Activated CD4-positive, alpha-beta T cell treated with anti-CD3 and anti-CD28 coated beads, Interleukin-2, amount 10 ng/mL, durations not matched to agents 7 days and 5 days (primary cell): ENCODE measurements at regions not wholly inside any gene's neighbourhood (a gene's known extent, or its start where the extent isn't known, plus 50 kb on each side); places are given as distances from the start of the nearest gene placed in this dataset.
A peak's percentile ranks its signal among the peaks of the same experiment; 100 is the strongest.
"Not testable (repeated sequence)": the region's sequence is repeated elsewhere in the genome, so short reads cannot be mapped to it uniquely, and the experiment has no call there.

Experiments
- CTCF ChIA-PET: fragments of 350-600 bp; sonication (Branson Sonifier 250); formaldehyde crosslinking; loops from one replicate; lab custom pipeline; 2021; ENCODE audit warnings: antibody characterized with exemption; lab: Charles Lee
- POLR2A ChIA-PET: fragments of 350-600 bp; sonication (Branson Sonifier 250); formaldehyde crosslinking; loops from one replicate; lab custom pipeline; 2021; ENCODE audit warnings: antibody characterized with exemption; lab: Charles Lee
- DNase-seq: peaks from one replicate; pipeline ENCODE4 v3.0.0-alpha.2; 2020
- H3K27ac Mint-ChIP-seq: one replicate; pipeline ENCODE4 v1.8.0; 2021; ENCODE audit warnings: mild to moderate bottlenecking, moderate library complexity, mixed read lengths
- H3K27me3 Mint-ChIP-seq: one replicate; pipeline ENCODE4 v1.8.0; 2021; ENCODE audit warnings: mixed read lengths
- H3K36me3 Mint-ChIP-seq: one replicate; pipeline ENCODE4 v1.8.0; 2021; ENCODE audit warnings: low read depth, mixed read lengths
- H3K4me1 Mint-ChIP-seq: one replicate; pipeline ENCODE4 v1.8.0; 2021; ENCODE audit warnings: mixed read lengths
- H3K4me3 Mint-ChIP-seq: one replicate; pipeline ENCODE4 v1.8.0; 2021; ENCODE audit warnings: mild to moderate bottlenecking, moderate library complexity, mixed read lengths
- H3K9me3 Mint-ChIP-seq: one replicate; pipeline ENCODE4 v1.8.0; 2021; ENCODE audit warnings: mixed read lengths

- Mint-ChIP-seq H3K4me3 (no peak overlapping the region), H3K36me3 (no peaks in the 10 kb centered on the region), H3K27ac (no peak overlapping the region), H3K9me3 (no peaks in the 10 kb centered on the region), H3K4me1 (no peaks in the 10 kb centered on the region), H3K27me3 (peaks cover 52% of the 10 kb centered on the region)
- ChIA-PET POLR2A (no interaction called here), CTCF (no interaction called here)
- no peak for DNase-seq
These were observed 97.5 kb upstream of the PAX2 start for GRCh38 chr10:100647928-100648327.

- H3K9me3 Mint-ChIP-seq, result no peaks in the 10 kb centered on the region
- no peak overlapping the region for H3K4me3 Mint-ChIP-seq
- H3K27ac Mint-ChIP-seq, result no peak overlapping the region
- ChIA-PET CTCF (no interaction called here), POLR2A (no interaction called here)
- H3K4me1 Mint-ChIP-seq, result peaks cover 17% of the 10 kb centered on the region
- peaks cover 63% of the 10 kb centered on the region for H3K27me3 Mint-ChIP-seq
- DNase-seq, result no peak
- H3K36me3 Mint-ChIP-seq, result peaks cover 4% of the 10 kb centered on the region
These were observed 94.7 kb upstream of the PAX2 start for GRCh38 chr10:100650693-100651092.

GRCh38 chr10:100651099-100651498 is 94.3 kb upstream of the PAX2 start:
- POLR2A ChIA-PET, CTCF ChIA-PET, H3K27ac Mint-ChIP-seq, H3K36me3 Mint-ChIP-seq, DNase-seq, H3K9me3 Mint-ChIP-seq, H3K4me3 Mint-ChIP-seq: not testable (repeated sequence)
- H3K4me1 Mint-ChIP-seq, result peaks cover 20% of the 10 kb centered on the region
- peaks cover 63% of the 10 kb centered on the region for H3K27me3 Mint-ChIP-seq

GRCh38 chr10:100651916-100652315 is 93.5 kb upstream of the PAX2 start:
- DNase-seq, result no peak
- no peaks in the 10 kb centered on the region for H3K9me3 Mint-ChIP-seq
- peaks cover 20% of the 10 kb centered on the region for H3K4me1 Mint-ChIP-seq
- peaks cover 60% of the 10 kb centered on the region for H3K27me3 Mint-ChIP-seq
- H3K36me3 Mint-ChIP-seq, result peaks cover 5% of the 10 kb centered on the region
- H3K27ac Mint-ChIP-seq, result no peak overlapping the region
- no peak overlapping the region for H3K4me3 Mint-ChIP-seq
- ChIA-PET CTCF (no interaction called here), POLR2A (no interaction called here)

GRCh38 chr10:100652406-100653135 is 92.8 kb upstream of the PAX2 start:
- CTCF ChIA-PET, result no interaction called here
- Mint-ChIP-seq H3K27ac (no peak overlapping the region), H3K4me3 (no peak overlapping the region), H3K36me3 (peaks cover 7% of the 10 kb centered on the region), H3K4me1 (peaks cover 21% of the 10 kb centered on the region), H3K27me3 (peaks cover 63% of the 10 kb centered on the region), H3K9me3 (no peaks in the 10 kb centered on the region)
- no peak for DNase-seq
- POLR2A ChIA-PET, result no interaction called here

GRCh38 chr10:100653238-100653956 is 92.0 kb upstream of the PAX2 start:
- no peak for DNase-seq
- CTCF ChIA-PET, result interaction anchor here (0.6 kb wide), 1 partner anchor 1854 kb away, joined by 3 read pairs; no protein-coding TSS in a partner anchor
- no peaks in the 10 kb centered on the region for H3K9me3 Mint-ChIP-seq
- POLR2A ChIA-PET, result no interaction called here
- H3K36me3 Mint-ChIP-seq, result peaks cover 7% of the 10 kb centered on the region
- H3K4me3 Mint-ChIP-seq, result no peak overlapping the region
- H3K27me3 Mint-ChIP-seq, result peaks cover 66% of the 10 kb centered on the region
- H3K4me1 Mint-ChIP-seq, result peaks cover 21% of the 10 kb centered on the region
- H3K27ac Mint-ChIP-seq, result no peak overlapping the region

- peak overlapping the region; percentile 45 for H3K4me3 Mint-ChIP-seq
- H3K27ac Mint-ChIP-seq, result no peak overlapping the region
- peaks cover 67% of the 10 kb centered on the region for H3K27me3 Mint-ChIP-seq
- peaks cover 23% of the 10 kb centered on the region for H3K4me1 Mint-ChIP-seq
- peaks cover 7% of the 10 kb centered on the region for H3K36me3 Mint-ChIP-seq
- DNase-seq, result no peak
- CTCF ChIA-PET, result no interaction called here
- POLR2A ChIA-PET, result no interaction called here
- H3K9me3 Mint-ChIP-seq, result no peaks in the 10 kb centered on the region
These were observed 91.2 kb upstream of the PAX2 start for GRCh38 chr10:100653957-100654781.

- Mint-ChIP-seq H3K9me3 (no peaks in the 10 kb centered on the region), H3K27me3 (peaks cover 70% of the 10 kb centered on the region), H3K36me3 (peaks cover 7% of the 10 kb centered on the region), H3K27ac (no peak overlapping the region), H3K4me1 (peaks cover 24% of the 10 kb centered on the region), H3K4me3 (peak overlapping the region; percentile 46)
- DNase-seq, result no peak
- POLR2A ChIA-PET, result no interaction called here
- CTCF ChIA-PET, result no interaction called here
These were observed 90.5 kb upstream of the PAX2 start for GRCh38 chr10:100654782-100655325.

- Mint-ChIP-seq H3K27me3 (peaks cover 72% of the 10 kb centered on the region), H3K4me1 (peaks cover 24% of the 10 kb centered on the region), H3K36me3 (peaks cover 7% of the 10 kb centered on the region), H3K9me3 (no peaks in the 10 kb centered on the region), H3K27ac (no peak overlapping the region), H3K4me3 (peak overlapping the region; percentile 33)
- ChIA-PET CTCF (no interaction called here), POLR2A (no interaction called here)
- DNase-seq, result no peak
These were observed 90.0 kb upstream of the PAX2 start for GRCh38 chr10:100655326-100655759.

GRCh38 chr10:100655760-100656421 is 89.5 kb upstream of the PAX2 start:
- Mint-ChIP-seq H3K27ac (no peak overlapping the region), H3K27me3 (peaks cover 77% of the 10 kb centered on the region), H3K4me1 (peaks cover 24% of the 10 kb centered on the region), H3K36me3 (peaks cover 7% of the 10 kb centered on the region), H3K4me3 (peak overlapping the region; percentile 33), H3K9me3 (no peaks in the 10 kb centered on the region)
- ChIA-PET POLR2A (no interaction called here), CTCF (no interaction called here)
- no peak for DNase-seq

- no peak for DNase-seq
- Mint-ChIP-seq H3K36me3 (peaks cover 7% of the 10 kb centered on the region), H3K9me3 (no peaks in the 10 kb centered on the region), H3K4me1 (peaks cover 24% of the 10 kb centered on the region), H3K4me3 (no peak overlapping the region), H3K27me3 (peaks cover 81% of the 10 kb centered on the region), H3K27ac (no peak overlapping the region)
- ChIA-PET POLR2A (no interaction called here), CTCF (interaction anchor here (0.9 kb wide), 1 partner anchor 85 kb away, joined by 3 read pairs; no protein-coding TSS in a partner anchor)
These were observed 88.9 kb upstream of the PAX2 start for GRCh38 chr10:100656454-100656853.

GRCh38 chr10:100658269-100658668 is 87.1 kb upstream of the PAX2 start:
- H3K4me1 Mint-ChIP-seq, result peaks cover 24% of the 10 kb centered on the region
- H3K9me3 Mint-ChIP-seq, result no peaks in the 10 kb centered on the region
- H3K27me3 Mint-ChIP-seq, result peaks cover 80% of the 10 kb centered on the region
- DNase-seq, result no peak
- H3K27ac Mint-ChIP-seq, result no peak overlapping the region
- CTCF ChIA-PET, result no interaction called here
- peaks cover 7% of the 10 kb centered on the region for H3K36me3 Mint-ChIP-seq
- no peak overlapping the region for H3K4me3 Mint-ChIP-seq
- POLR2A ChIA-PET, result no interaction called here
